ENCODE measurements at regions not wholly inside any gene's neighbourhood (a gene's known extent, or its start where the extent isn't known, plus 50 kb on each side); places are given as distances from the start of the nearest gene placed in this dataset.
"Not testable (repeated sequence)": the region's sequence is repeated elsewhere in the genome, so short reads cannot be mapped to it uniquely, and the experiment has no call there.

GRCh38 chr12:84464616-84465015, 448.0 kb downstream of the SLC6A15 start:
- no peaks in the 10 kb centered on the region for H3K27me3 ChIP-seq (ENCODE audit: control insufficient read depth, insufficient read depth, low read length)
- no peaks in the 10 kb centered on the region for H3K4me1 ChIP-seq (ENCODE audit: control insufficient read depth, insufficient read depth, low read length)
- no peaks in the 10 kb centered on the region for H3K36me3 ChIP-seq (ENCODE audit: control insufficient read depth, insufficient read depth, low read length)
- no peak overlapping the region for H3K4me3 ChIP-seq (ENCODE audit: low read depth, low read length)
- H3K9ac ChIP-seq (ENCODE audit: low read depth, low read length): no peak overlapping the region
- H3K9me3 ChIP-seq (ENCODE audit: control insufficient read depth, insufficient read depth, low read length): no peaks in the 10 kb centered on the region

DNA sequence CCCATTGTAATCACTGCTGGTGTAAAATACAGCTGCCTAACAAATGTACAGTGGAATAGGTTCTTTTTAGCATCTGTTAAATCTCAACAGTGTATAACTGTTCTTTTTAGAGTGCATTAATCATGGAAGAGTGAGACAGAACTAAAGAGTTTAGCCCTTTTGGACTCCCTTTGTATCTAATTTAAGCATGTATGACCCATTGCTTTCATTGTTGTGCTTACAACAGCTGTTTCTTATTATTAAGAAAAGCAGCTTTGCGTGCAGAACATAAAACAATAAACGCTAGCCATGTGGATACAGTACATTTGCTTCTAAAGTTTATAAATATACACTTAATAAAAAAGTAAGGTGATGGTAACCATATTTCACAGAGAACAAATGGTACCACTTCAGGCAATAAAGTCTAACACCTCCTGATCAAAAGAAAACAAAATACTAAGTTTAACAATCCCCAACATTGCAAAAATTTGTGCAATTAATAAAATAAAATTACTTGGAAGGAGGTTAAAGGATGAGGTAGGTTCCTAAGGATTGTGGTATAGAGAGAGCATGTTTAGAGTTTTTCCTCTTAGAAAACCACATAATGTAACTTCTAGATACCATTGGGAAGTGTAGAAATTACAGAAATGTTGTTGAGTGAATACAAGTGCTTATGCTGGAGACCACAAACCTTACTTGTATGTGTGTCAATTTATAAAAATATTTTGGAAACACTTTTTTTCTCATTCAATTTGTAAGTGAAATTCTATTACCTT, 448.7 kb downstream of the SLC6A15 start:
- no peaks in the 10 kb centered on the region for H3K36me3 ChIP-seq (ENCODE audit: control insufficient read depth, insufficient read depth, low read length)
- no peaks in the 10 kb centered on the region for H3K27me3 ChIP-seq (ENCODE audit: control insufficient read depth, insufficient read depth, low read length)
- no peaks in the 10 kb centered on the region for H3K9me3 ChIP-seq (ENCODE audit: control insufficient read depth, insufficient read depth, low read length)
- no peaks in the 10 kb centered on the region for H3K4me1 ChIP-seq (ENCODE audit: control insufficient read depth, insufficient read depth, low read length)
- no peak overlapping the region for H3K9ac ChIP-seq (ENCODE audit: low read depth, low read length)
- H3K4me3 ChIP-seq (ENCODE audit: low read depth, low read length): no peak overlapping the region

GRCh38 chr12:84455598-84455997, 457.0 kb downstream of the SLC6A15 start:
- H3K9ac ChIP-seq (ENCODE audit: low read depth, low read length): no peak overlapping the region
- no peaks in the 10 kb centered on the region for H3K27me3 ChIP-seq (ENCODE audit: control insufficient read depth, insufficient read depth, low read length)
- H3K9me3 ChIP-seq (ENCODE audit: control insufficient read depth, insufficient read depth, low read length): no peaks in the 10 kb centered on the region
- H3K4me3 ChIP-seq (ENCODE audit: low read depth, low read length): no peak overlapping the region
- no peaks in the 10 kb centered on the region for H3K36me3 ChIP-seq (ENCODE audit: control insufficient read depth, insufficient read depth, low read length)
- no peaks in the 10 kb centered on the region for H3K4me1 ChIP-seq (ENCODE audit: control insufficient read depth, insufficient read depth, low read length)

DNA sequence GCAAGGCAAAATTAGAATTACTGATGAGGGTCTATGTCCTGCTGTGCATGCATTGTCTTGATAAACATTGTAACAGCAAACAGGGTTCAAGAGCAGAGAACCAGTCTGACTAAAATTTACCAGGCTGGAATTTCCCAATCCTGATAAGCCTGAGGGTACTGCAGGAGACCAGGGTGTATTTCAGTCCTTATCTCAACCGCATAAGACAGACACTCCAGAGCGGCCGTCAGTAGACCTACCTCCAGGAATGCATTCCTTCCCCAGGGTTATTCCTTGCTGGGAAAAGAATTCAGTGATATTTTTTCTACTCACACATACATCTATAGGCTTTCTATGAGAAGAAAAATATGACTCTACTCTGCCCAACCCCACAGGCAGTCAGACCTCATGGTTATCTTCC, 466.1 kb downstream of the SLC6A15 start:
- H3K27me3 ChIP-seq (ENCODE audit: control insufficient read depth, insufficient read depth, low read length): not testable (repeated sequence)

DNA sequence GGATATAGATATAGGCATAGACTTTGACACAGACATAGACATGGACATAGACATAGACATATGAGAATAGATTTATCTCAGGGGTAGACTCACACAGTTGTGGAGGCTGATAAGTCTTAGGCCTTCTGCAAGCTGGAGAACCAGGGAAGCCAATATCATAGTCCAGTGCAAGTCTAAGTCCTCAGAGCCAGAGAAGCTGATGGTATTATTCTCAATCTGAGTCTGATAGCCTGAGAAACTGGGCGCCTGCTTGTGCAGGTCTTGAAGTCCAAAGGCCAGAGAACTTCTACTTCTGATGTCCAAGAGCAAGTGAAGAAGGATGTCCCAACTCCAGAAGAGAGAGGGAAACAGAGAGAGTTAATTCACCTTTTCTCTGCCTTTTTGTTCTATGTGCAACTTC, 476.5 kb downstream of the SLC6A15 start:
- H3K4me3 ChIP-seq (ENCODE audit: low read depth, low read length): no peak overlapping the region
- H3K4me1 ChIP-seq (ENCODE audit: control insufficient read depth, insufficient read depth, low read length): no peaks in the 10 kb centered on the region
- H3K9me3 ChIP-seq (ENCODE audit: control insufficient read depth, insufficient read depth, low read length): no peaks in the 10 kb centered on the region
- no peak overlapping the region for H3K9ac ChIP-seq (ENCODE audit: low read depth, low read length)
- no peaks in the 10 kb centered on the region for H3K27me3 ChIP-seq (ENCODE audit: control insufficient read depth, insufficient read depth, low read length)
- no peaks in the 10 kb centered on the region for H3K36me3 ChIP-seq (ENCODE audit: control insufficient read depth, insufficient read depth, low read length)

More for the DNA sequence above, 466.1 kb downstream of the SLC6A15 start:
- not testable (repeated sequence) for H3K4me3 ChIP-seq (ENCODE audit: low read depth, low read length); H3K9me3 ChIP-seq (ENCODE audit: control insufficient read depth, insufficient read depth, low read length); H3K36me3 ChIP-seq (ENCODE audit: control insufficient read depth, insufficient read depth, low read length); H3K9ac ChIP-seq (ENCODE audit: low read depth, low read length); H3K4me1 ChIP-seq (ENCODE audit: control insufficient read depth, insufficient read depth, low read length)

- Histone ChIP-seq H3K27me3 (ENCODE audit: control insufficient read depth, insufficient read depth, low read length) (no peaks in the 10 kb centered on the region), H3K9me3 (ENCODE audit: control insufficient read depth, insufficient read depth, low read length) (no peaks in the 10 kb centered on the region), H3K9ac (ENCODE audit: low read depth, low read length) (no peak overlapping the region), H3K4me3 (ENCODE audit: low read depth, low read length) (no peak overlapping the region), H3K4me1 (ENCODE audit: control insufficient read depth, insufficient read depth, low read length) (no peaks in the 10 kb centered on the region), H3K36me3 (ENCODE audit: control insufficient read depth, insufficient read depth, low read length) (no peaks in the 10 kb centered on the region)
These were observed 476.9 kb downstream of the SLC6A15 start for GRCh38 chr12:84435682-84436081.

GRCh38 chr12:84422340-84422739, 490.3 kb downstream of the SLC6A15 start:
- H3K27me3 ChIP-seq (ENCODE audit: control insufficient read depth, insufficient read depth, low read length): no peaks in the 10 kb centered on the region
- no peaks in the 10 kb centered on the region for H3K36me3 ChIP-seq (ENCODE audit: control insufficient read depth, insufficient read depth, low read length)
- no peaks in the 10 kb centered on the region for H3K9me3 ChIP-seq (ENCODE audit: control insufficient read depth, insufficient read depth, low read length)
- no peak overlapping the region for H3K4me3 ChIP-seq (ENCODE audit: low read depth, low read length)
- no peak overlapping the region for H3K9ac ChIP-seq (ENCODE audit: low read depth, low read length)
- H3K4me1 ChIP-seq (ENCODE audit: control insufficient read depth, insufficient read depth, low read length): no peaks in the 10 kb centered on the region

GRCh38 chr12:84421103-84421502, 491.5 kb downstream of the SLC6A15 start:
- Histone ChIP-seq H3K4me1 (ENCODE audit: control insufficient read depth, insufficient read depth, low read length) (no peaks in the 10 kb centered on the region), H3K36me3 (ENCODE audit: control insufficient read depth, insufficient read depth, low read length) (no peaks in the 10 kb centered on the region), H3K27me3 (ENCODE audit: control insufficient read depth, insufficient read depth, low read length) (no peaks in the 10 kb centered on the region)

GRCh38 chr12:84416626-84417025, 496.0 kb downstream of the SLC6A15 start:
- H3K9ac ChIP-seq (ENCODE audit: low read depth, low read length): no peak overlapping the region
- no peaks in the 10 kb centered on the region for H3K36me3 ChIP-seq (ENCODE audit: control insufficient read depth, insufficient read depth, low read length)
- H3K4me1 ChIP-seq (ENCODE audit: control insufficient read depth, insufficient read depth, low read length): no peaks in the 10 kb centered on the region
- H3K9me3 ChIP-seq (ENCODE audit: control insufficient read depth, insufficient read depth, low read length): no peaks in the 10 kb centered on the region
- no peak overlapping the region for H3K4me3 ChIP-seq (ENCODE audit: low read depth, low read length)
- H3K27me3 ChIP-seq (ENCODE audit: control insufficient read depth, insufficient read depth, low read length): no peaks in the 10 kb centered on the region

More at GRCh38 chr12:84421103-84421502, 491.5 kb downstream of the SLC6A15 start:
- Histone ChIP-seq H3K9me3 (ENCODE audit: control insufficient read depth, insufficient read depth, low read length) (no peaks in the 10 kb centered on the region), H3K9ac (ENCODE audit: low read depth, low read length) (no peak overlapping the region), H3K4me3 (ENCODE audit: low read depth, low read length) (no peak overlapping the region)

DNA sequence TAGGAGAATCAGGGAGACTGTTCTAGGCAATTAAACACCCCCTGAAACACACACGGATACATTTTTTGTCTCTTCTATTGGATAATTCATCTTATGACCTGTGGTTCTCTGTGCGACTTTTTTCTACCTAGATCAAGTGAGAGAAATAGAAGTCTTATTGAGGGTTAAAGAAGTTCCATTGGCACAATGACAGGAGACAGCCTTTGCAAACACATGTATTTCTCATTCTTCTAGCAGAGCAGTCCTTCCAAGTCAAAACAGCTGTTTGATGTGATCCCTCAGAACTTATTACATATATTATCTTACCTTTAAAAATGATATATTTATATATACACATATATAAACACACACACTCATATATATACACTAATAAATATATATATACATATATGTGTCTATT, 496.7 kb downstream of the SLC6A15 start:
- Histone ChIP-seq H3K36me3 (ENCODE audit: control insufficient read depth, insufficient read depth, low read length) (no peaks in the 10 kb centered on the region), H3K9ac (ENCODE audit: low read depth, low read length) (no peak overlapping the region), H3K9me3 (ENCODE audit: control insufficient read depth, insufficient read depth, low read length) (no peaks in the 10 kb centered on the region), H3K4me1 (ENCODE audit: control insufficient read depth, insufficient read depth, low read length) (no peaks in the 10 kb centered on the region), H3K27me3 (ENCODE audit: control insufficient read depth, insufficient read depth, low read length) (no peaks in the 10 kb centered on the region), H3K4me3 (ENCODE audit: low read depth, low read length) (no peak overlapping the region)

GRCh38 chr12:84413656-84414055, 498.9 kb downstream of the SLC6A15 start:
- H3K27me3 ChIP-seq (ENCODE audit: control insufficient read depth, insufficient read depth, low read length): no peaks in the 10 kb centered on the region
- H3K4me1 ChIP-seq (ENCODE audit: control insufficient read depth, insufficient read depth, low read length): no peaks in the 10 kb centered on the region
- H3K36me3 ChIP-seq (ENCODE audit: control insufficient read depth, insufficient read depth, low read length): no peaks in the 10 kb centered on the region
- no peak overlapping the region for H3K9ac ChIP-seq (ENCODE audit: low read depth, low read length)
- no peak overlapping the region for H3K4me3 ChIP-seq (ENCODE audit: low read depth, low read length)
- no peaks in the 10 kb centered on the region for H3K9me3 ChIP-seq (ENCODE audit: control insufficient read depth, insufficient read depth, low read length)

DNA sequence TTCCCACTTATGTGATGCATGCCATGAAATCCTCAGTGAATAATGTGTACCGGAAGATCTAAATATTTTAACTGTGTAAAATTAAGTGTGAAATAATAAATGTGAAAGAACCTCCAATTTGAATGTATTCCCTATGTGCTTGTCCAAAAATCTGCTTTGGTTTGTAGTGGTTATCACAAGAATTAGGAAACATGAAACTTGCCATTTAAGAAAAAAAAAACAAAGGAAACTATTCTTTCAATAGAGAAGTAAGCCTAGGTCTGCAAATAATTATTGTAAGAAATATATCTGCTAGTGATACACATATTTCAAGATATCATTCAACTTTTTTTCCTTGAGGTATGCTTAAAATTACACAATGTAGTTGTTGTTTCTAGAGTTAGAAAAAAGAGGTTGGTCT, 500.4 kb downstream of the SLC6A15 start:
- Histone ChIP-seq H3K4me1 (ENCODE audit: control insufficient read depth, insufficient read depth, low read length) (no peaks in the 10 kb centered on the region), H3K27me3 (ENCODE audit: control insufficient read depth, insufficient read depth, low read length) (no peaks in the 10 kb centered on the region), H3K36me3 (ENCODE audit: control insufficient read depth, insufficient read depth, low read length) (no peaks in the 10 kb centered on the region), H3K9me3 (ENCODE audit: control insufficient read depth, insufficient read depth, low read length) (no peaks in the 10 kb centered on the region), H3K4me3 (ENCODE audit: low read depth, low read length) (no peak overlapping the region), H3K9ac (ENCODE audit: low read depth, low read length) (no peak overlapping the region)

Data from iPS-15b (cell line).